ENCODE measurements at regions not wholly inside any gene's neighbourhood (a gene's known extent, or its start where the extent isn't known, plus 50 kb on each side); places are given as distances from the start of the nearest gene placed in this dataset.

DNA sequence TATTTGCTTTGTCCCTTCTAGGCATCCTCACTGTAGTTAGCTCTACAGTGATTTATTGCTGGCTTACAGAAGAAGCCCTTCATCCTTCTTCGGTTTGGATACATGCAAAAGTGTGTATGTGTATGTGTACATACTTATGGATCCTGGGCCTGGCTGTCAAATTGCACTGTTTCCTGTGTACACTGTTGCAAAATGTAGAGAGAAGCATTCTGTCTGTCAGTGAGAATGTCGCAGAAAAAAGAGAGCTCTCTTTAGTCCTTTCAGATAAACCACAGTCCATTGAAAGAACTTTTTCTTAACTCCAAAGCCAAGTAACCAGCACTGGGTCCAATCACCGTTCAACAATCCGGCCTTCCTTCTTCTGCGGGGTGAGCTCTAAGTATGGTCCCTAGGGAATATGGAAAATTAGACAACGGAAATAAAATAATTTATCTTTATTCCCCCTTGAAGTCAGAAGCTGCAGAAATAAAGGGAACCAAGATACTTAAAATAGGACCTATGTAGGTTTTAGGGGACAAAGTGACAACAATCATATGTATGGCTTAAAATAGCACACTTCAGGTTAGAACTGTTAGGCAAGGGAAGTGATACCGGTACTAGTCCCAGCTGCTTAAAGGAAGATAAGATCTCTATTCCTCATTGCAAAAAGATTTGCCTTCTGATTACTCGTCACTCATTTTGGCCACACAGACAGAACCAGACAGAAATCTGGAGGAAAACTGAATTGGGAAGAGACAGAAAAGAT lies 107.0 kb downstream of the CD83 start:
- TF ChIP-seq POLR2A (IDR thresholded peaks at IDR 0.05): no peak
- TF ChIP-seq, protein P1, sequence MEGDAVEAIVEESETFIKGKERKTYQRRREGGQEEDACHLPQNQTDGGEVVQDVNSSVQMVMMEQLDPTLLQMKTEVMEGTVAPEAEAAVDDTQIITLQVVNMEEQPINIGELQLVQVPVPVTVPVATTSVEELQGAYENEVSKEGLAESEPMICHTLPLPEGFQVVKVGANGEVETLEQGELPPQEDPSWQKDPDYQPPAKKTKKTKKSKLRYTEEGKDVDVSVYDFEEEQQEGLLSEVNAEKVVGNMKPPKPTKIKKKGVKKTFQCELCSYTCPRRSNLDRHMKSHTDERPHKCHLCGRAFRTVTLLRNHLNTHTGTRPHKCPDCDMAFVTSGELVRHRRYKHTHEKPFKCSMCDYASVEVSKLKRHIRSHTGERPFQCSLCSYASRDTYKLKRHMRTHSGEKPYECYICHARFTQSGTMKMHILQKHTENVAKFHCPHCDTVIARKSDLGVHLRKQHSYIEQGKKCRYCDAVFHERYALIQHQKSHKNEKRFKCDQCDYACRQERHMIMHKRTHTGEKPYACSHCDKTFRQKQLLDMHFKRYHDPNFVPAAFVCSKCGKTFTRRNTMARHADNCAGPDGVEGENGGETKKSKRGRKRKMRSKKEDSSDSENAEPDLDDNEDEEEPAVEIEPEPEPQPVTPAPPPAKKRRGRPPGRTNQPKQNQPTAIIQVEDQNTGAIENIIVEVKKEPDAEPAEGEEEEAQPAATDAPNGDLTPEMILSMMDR (IDR thresholded peaks at IDR 0.05 in 4 of 5, conservative IDR thresholded peaks at IDR 0.05 in 1 of 5): no peak
